ENCODE measurements at regions not wholly inside any gene's neighbourhood (a gene's known extent, or its start where the extent isn't known, plus 50 kb on each side); places are given as distances from the start of the nearest gene placed in this dataset.

GRCh38 chr6:79385893-79386292, 151.3 kb downstream of the LCA5 start:
- TF ChIP-seq CTCF (IDR thresholded peaks at IDR 0.05) = no peak
- TF ChIP-seq EP300 (IDR thresholded peaks at IDR 0.05) = no peak
